ENCODE measurements at regions not wholly inside any gene's neighbourhood (a gene's known extent, or its start where the extent isn't known, plus 50 kb on each side); places are given as distances from the start of the nearest gene placed in this dataset.

- in situ Hi-C loops (cut with HindIII; ENCODE audit: extremely low pct_ligation_motif_present, low pct_unique_long_range_greater_than_20kb): no loop called here
- no TSS peak for BruUV-seq (replicated peaks)
- FAIRE-seq (no peak), DNase-seq (ENCODE audit: low spot score) (no peak), ATAC-seq (no peak)
- intact Hi-C loops (cut with micrococcal nuclease; ENCODE audit: unreplicated experiment): no loop called here
- Histone ChIP-seq H3K4me3 (replicated peaks in 1 of 3; ENCODE audit: insufficient read depth in 1 of 3, low read depth in 2 of 3, low read length in 3 of 3) (no peak overlapping the region), H3K4me1 (ENCODE audit: insufficient read depth, low read length) (no peaks in the 10 kb centered on the region), H3K9ac (ENCODE audit: insufficient read depth, low read depth, low read length) (no peak overlapping the region), H4K20me1 (ENCODE audit: insufficient read depth, low read length) (no peaks in the 10 kb centered on the region), H3K36me3 (replicated peaks in 1 of 2; ENCODE audit: control insufficient read depth in 1 of 2, insufficient read depth in 2 of 2, low read length in 2 of 2) (no peaks in the 10 kb centered on the region), H3K4me2 (ENCODE audit: low read depth, low read length) (no peak overlapping the region), H3K27me3 (ENCODE audit: control insufficient read depth in 1 of 2, insufficient read depth in 2 of 2, low read length in 2 of 2) (no peaks in the 10 kb centered on the region), H3K9me3 (ENCODE audit: low read length) (no peaks in the 10 kb centered on the region), H3K27ac (ENCODE audit: extremely low read length, insufficient read depth, low read length) (no peak overlapping the region), H2AFZ (ENCODE audit: low read length) (no peak overlapping the region), H3K79me2 (ENCODE audit: insufficient read depth, low read length) (no peaks in the 10 kb centered on the region)
- ChIA-PET CTCF (ENCODE audit: low intra/inter-chr PET ratio, low total read pairs) (no interaction called here), POLR2A (no interaction called here)
- 4% methylated on average over 5 of the region's 5 CpGs for WGBS (ENCODE audit: low lambda C conversion rate)
- no peak for TF ChIP-seq ZNF207 (IDR thresholded peaks at IDR 0.05; ENCODE audit: borderline replicate concordance)
- TF ChIP-seq ZNF800 (CRISPR knock-in tag; IDR thresholded peaks at IDR 0.05): no peak
- TF ChIP-seq KDM5A (IDR thresholded peaks at IDR 0.05; ENCODE audit: borderline replicate concordance, low read length): no peak
- no peak for TF ChIP-seq TCF12 (IDR thresholded peaks at IDR 0.05)
- no peak for TF ChIP-seq TCF12 (CRISPR knock-in tag; IDR thresholded peaks at IDR 0.05)
- no peak for TF ChIP-seq KLF9 (CRISPR knock-in tag; IDR thresholded peaks at IDR 0.05; ENCODE audit: low read depth)
- no peak for TF ChIP-seq ZNF18 (CRISPR knock-in tag; IDR thresholded peaks at IDR 0.05; ENCODE audit: insufficient replicate concordance)
- no peak for TF ChIP-seq NR1H2 (CRISPR knock-in tag; IDR thresholded peaks at IDR 0.05; ENCODE audit: borderline replicate concordance, low read depth)
- TF ChIP-seq SETDB1 (CRISPR knock-in tag; IDR thresholded peaks at IDR 0.05; ENCODE audit: borderline replicate concordance): no peak
- no peak for TF ChIP-seq ZNF280D (CRISPR knock-in tag; IDR thresholded peaks at IDR 0.05)
- TF ChIP-seq ZNF780A (CRISPR knock-in tag; IDR thresholded peaks at IDR 0.05): no peak
- no peak for TF ChIP-seq DRAP1 (CRISPR knock-in tag; IDR thresholded peaks at IDR 0.05)
- no peak for TF ChIP-seq HNRNPK (IDR thresholded peaks at IDR 0.05; ENCODE audit: low read depth, low read length, poor library complexity, severe bottlenecking)
- TF ChIP-seq ASH2L (IDR thresholded peaks at IDR 0.05; ENCODE audit: insufficient read length, low read depth, low read length): no peak
- TF ChIP-seq KMT2B (CRISPR knock-in tag; IDR thresholded peaks at IDR 0.05): no peak
These were observed 541.7 kb downstream of the TBL1XR1 start for GRCh38 chr3:176655404-176656094.
